Activated T-helper 2 cell treated with anti-CD3 and anti-CD28 coated beads, Interferon-gamma antibody, Interleukin-2, Interleukin-4, amounts not matched to agents 10 μg/mL and 5 μg/mL and 100 μg/mL, durations not matched to agents 14 hours and 24 hours and 36 hours (primary cell): ENCODE measurements at regions not wholly inside any gene's neighbourhood (a gene's known extent, or its start where the extent isn't known, plus 50 kb on each side); places are given as distances from the start of the nearest gene placed in this dataset.

ENCODE experiments used
- DNase-seq: peaks from one replicate; pipeline ENCODE4 v3.0.0; 2021; ENCODE audit warnings: low spot score
- H3K27ac Mint-ChIP-seq: one replicate; pipeline ENCODE4 v1.8.0; 2021; ENCODE audit warnings: mixed read lengths
- H3K27me3 Mint-ChIP-seq: one replicate; pipeline ENCODE4 v1.8.0; 2021; ENCODE audit warnings: low read depth, mixed read lengths
- H3K36me3 Mint-ChIP-seq: one replicate; pipeline ENCODE4 v1.8.0; 2021; ENCODE audit warnings: low read depth, mixed read lengths
- H3K4me1 Mint-ChIP-seq: one replicate; pipeline ENCODE4 v1.8.0; 2021; ENCODE audit warnings: low read depth, mixed read lengths
- H3K4me3 Mint-ChIP-seq: one replicate; pipeline ENCODE4 v1.8.0; 2021; ENCODE audit warnings: low read depth, mild to moderate bottlenecking, moderate library complexity, mixed read lengths
- H3K9me3 Mint-ChIP-seq: one replicate; pipeline ENCODE4 v1.8.0; 2021; ENCODE audit warnings: mixed read lengths
- intact Hi-C: fragments of 100-400 bp; cut with micrococcal nuclease; formaldehyde crosslinking; loops from one replicate; pipeline ENCODE4 v1.15.1; 2023

- intact Hi-C loops = no loop called here
- no peaks in the 10 kb centered on the region for H3K4me1 Mint-ChIP-seq
- H3K27ac Mint-ChIP-seq = no peak overlapping the region
- no peaks in the 10 kb centered on the region for H3K27me3 Mint-ChIP-seq
- H3K9me3 Mint-ChIP-seq = peaks cover 8% of the 10 kb centered on the region
- no peak for DNase-seq
- H3K36me3 Mint-ChIP-seq = no peaks in the 10 kb centered on the region
- no peak overlapping the region for H3K4me3 Mint-ChIP-seq
These were observed 138.4 kb upstream of the BACE2 start for GRCh38 chr21:41029571-41029970.

GRCh38 chr21:41031701-41032220 is 136.2 kb upstream of the BACE2 start:
- Mint-ChIP-seq H3K36me3 (no peaks in the 10 kb centered on the region), H3K4me1 (no peaks in the 10 kb centered on the region), H3K9me3 (peaks cover 8% of the 10 kb centered on the region), H3K27ac (no peak overlapping the region), H3K4me3 (no peak overlapping the region), H3K27me3 (no peaks in the 10 kb centered on the region)
- DNase-seq = no peak
- intact Hi-C loops = no loop called here

- no peaks in the 10 kb centered on the region for H3K4me1 Mint-ChIP-seq
- no peak overlapping the region for H3K27ac Mint-ChIP-seq
- H3K27me3 Mint-ChIP-seq = no peaks in the 10 kb centered on the region
- H3K9me3 Mint-ChIP-seq = peaks cover 5% of the 10 kb centered on the region
- H3K36me3 Mint-ChIP-seq = no peaks in the 10 kb centered on the region
- H3K4me3 Mint-ChIP-seq = no peak overlapping the region
- intact Hi-C loops = no loop called here
- DNase-seq = no peak
These were observed 135.4 kb upstream of the BACE2 start for GRCh38 chr21:41032541-41032940.

GRCh38 chr21:41037212-41037611 is 130.7 kb upstream of the BACE2 start:
- intact Hi-C loops = no loop called here
- no peaks in the 10 kb centered on the region for H3K4me1 Mint-ChIP-seq
- H3K9me3 Mint-ChIP-seq = no peaks in the 10 kb centered on the region
- no peaks in the 10 kb centered on the region for H3K27me3 Mint-ChIP-seq
- H3K36me3 Mint-ChIP-seq = no peaks in the 10 kb centered on the region
- H3K27ac Mint-ChIP-seq = no peak overlapping the region
- DNase-seq = no peak
- no peak overlapping the region for H3K4me3 Mint-ChIP-seq

- Mint-ChIP-seq H3K27me3 (no peaks in the 10 kb centered on the region), H3K4me3 (no peak overlapping the region), H3K36me3 (no peaks in the 10 kb centered on the region), H3K27ac (no peak overlapping the region), H3K9me3 (no peaks in the 10 kb centered on the region), H3K4me1 (no peaks in the 10 kb centered on the region)
- intact Hi-C loops = no loop called here
- DNase-seq = no peak
These were observed 130.0 kb upstream of the BACE2 start for GRCh38 chr21:41037936-41038335.

GRCh38 chr21:41043014-41043413 is 124.9 kb upstream of the BACE2 start:
- intact Hi-C loops = no loop called here
- DNase-seq = no peak
- Mint-ChIP-seq H3K4me3 (no peak overlapping the region), H3K9me3 (no peaks in the 10 kb centered on the region), H3K27me3 (no peaks in the 10 kb centered on the region), H3K27ac (no peak overlapping the region), H3K4me1 (no peaks in the 10 kb centered on the region), H3K36me3 (no peaks in the 10 kb centered on the region)

- H3K4me1 Mint-ChIP-seq = no peaks in the 10 kb centered on the region
- intact Hi-C loops = no loop called here
- H3K36me3 Mint-ChIP-seq = no peaks in the 10 kb centered on the region
- DNase-seq = no peak
- no peak overlapping the region for H3K27ac Mint-ChIP-seq
- H3K9me3 Mint-ChIP-seq = no peaks in the 10 kb centered on the region
- H3K4me3 Mint-ChIP-seq = no peak overlapping the region
- H3K27me3 Mint-ChIP-seq = no peaks in the 10 kb centered on the region
These were observed 122.3 kb upstream of the BACE2 start for GRCh38 chr21:41045534-41046268.

- intact Hi-C loops = no loop called here
- no peaks in the 10 kb centered on the region for H3K36me3 Mint-ChIP-seq
- H3K27ac Mint-ChIP-seq = no peak overlapping the region
- H3K9me3 Mint-ChIP-seq = no peaks in the 10 kb centered on the region
- no peak overlapping the region for H3K4me3 Mint-ChIP-seq
- H3K4me1 Mint-ChIP-seq = no peaks in the 10 kb centered on the region
- DNase-seq = no peak
- no peaks in the 10 kb centered on the region for H3K27me3 Mint-ChIP-seq
These were observed 119.8 kb upstream of the BACE2 start for GRCh38 chr21:41048145-41048544.

GRCh38 chr21:41048623-41049022 is 119.3 kb upstream of the BACE2 start:
- H3K36me3 Mint-ChIP-seq = no peaks in the 10 kb centered on the region

GRCh38 chr21:41052820-41053555 is 115.0 kb upstream of the BACE2 start:
- intact Hi-C loops = no loop called here
- no peaks in the 10 kb centered on the region for H3K27me3 Mint-ChIP-seq
- no peaks in the 10 kb centered on the region for H3K9me3 Mint-ChIP-seq
- no peak overlapping the region for H3K27ac Mint-ChIP-seq
- H3K36me3 Mint-ChIP-seq = no peaks in the 10 kb centered on the region
- DNase-seq = no peak
- no peaks in the 10 kb centered on the region for H3K4me1 Mint-ChIP-seq
- H3K4me3 Mint-ChIP-seq = no peak overlapping the region

More at GRCh38 chr21:41048623-41049022, 119.3 kb upstream of the BACE2 start:
- intact Hi-C loops = no loop called here
- Mint-ChIP-seq H3K4me1 (no peaks in the 10 kb centered on the region), H3K9me3 (no peaks in the 10 kb centered on the region), H3K27ac (no peak overlapping the region), H3K27me3 (no peaks in the 10 kb centered on the region), H3K4me3 (no peak overlapping the region)
- no peak for DNase-seq

- H3K4me3 Mint-ChIP-seq = no peak overlapping the region
- intact Hi-C loops = no loop called here
These were observed 113.9 kb upstream of the BACE2 start for GRCh38 chr21:41054018-41054578.

GRCh38 chr21:41055266-41055665 is 112.7 kb upstream of the BACE2 start:
- DNase-seq = no peak
- H3K27ac Mint-ChIP-seq = no peak overlapping the region
- no peaks in the 10 kb centered on the region for H3K27me3 Mint-ChIP-seq
- no peaks in the 10 kb centered on the region for H3K4me1 Mint-ChIP-seq
- no peak overlapping the region for H3K4me3 Mint-ChIP-seq
- no peaks in the 10 kb centered on the region for H3K9me3 Mint-ChIP-seq
- intact Hi-C loops = no loop called here
- H3K36me3 Mint-ChIP-seq = no peaks in the 10 kb centered on the region

More at GRCh38 chr21:41054018-41054578, 113.9 kb upstream of the BACE2 start:
- Mint-ChIP-seq H3K9me3 (no peaks in the 10 kb centered on the region), H3K36me3 (no peaks in the 10 kb centered on the region), H3K27me3 (no peaks in the 10 kb centered on the region), H3K4me1 (no peaks in the 10 kb centered on the region), H3K27ac (no peak overlapping the region)
- DNase-seq = no peak

- no peak for DNase-seq
- Mint-ChIP-seq H3K27ac (no peak overlapping the region), H3K4me1 (no peaks in the 10 kb centered on the region), H3K27me3 (no peaks in the 10 kb centered on the region), H3K4me3 (no peak overlapping the region), H3K9me3 (no peaks in the 10 kb centered on the region), H3K36me3 (no peaks in the 10 kb centered on the region)
- intact Hi-C loops = loop anchor here (10.0 kb wide), 1 partner anchor 915 kb away; no protein-coding TSS in a partner anchor
These were observed 108.1 kb upstream of the BACE2 start for GRCh38 chr21:41059871-41060270.
